Mucosa of descending colon (tissue), 3 donors: ENCODE measurements at regions not wholly inside any gene's neighbourhood (a gene's known extent, or its start where the extent isn't known, plus 50 kb on each side); places are given as distances from the start of the nearest gene placed in this dataset.

ENCODE experiments used
- ATAC-seq: fragments of 200-7000 bp; cut with Tn5 transposase; one replicate; pipeline ENCODE4 v1.9.1; 2020; ENCODE audit warnings: mild to moderate bottlenecking, moderate library complexity
- DNase-seq, 3 donors: peaks; one replicate each; pipeline ENCODE4 v3.0.0-alpha.2; 2020
- H3K36me3 ChIP-seq: fragments of 200-600 bp; one replicate; pipeline ENCODE4 v1.8.0; 2021; ENCODE audit warnings: low read depth, mild to moderate bottlenecking
- H3K4me1 ChIP-seq: fragments of 200-600 bp; one replicate; pipeline ENCODE4 v1.8.0; 2021; ENCODE audit warnings: low read depth, mild to moderate bottlenecking
- H3K4me3 ChIP-seq: fragments of 200-600 bp; one replicate; pipeline ENCODE4 v1.8.0; 2021; ENCODE audit warnings: mild to moderate bottlenecking
- H3K9me3 ChIP-seq: fragments of 200-600 bp; one replicate; pipeline ENCODE4 v1.8.0; 2021; ENCODE audit warnings: mild to moderate bottlenecking
- CTCF ChIP-seq: fragments of 200-600 bp; IDR thresholded peaks from one replicate; pipeline ENCODE4 v1.8.0; 2022; ENCODE audit warnings: antibody characterized with exemption, mild to moderate bottlenecking
- intact Hi-C, 2 donors: fragments of 100-400 bp; cut with DNase I in 1 of 2; cut with micrococcal nuclease in 1 of 2; formaldehyde crosslinking; loops; one replicate each; pipeline versions ENCODE4 v1.11.0 to v1.11.1; 2022; cut with DNase I, micrococcal nuclease
- donor health status: DM: no; HTN: no; CAD: no; lungs with moderate emphysema.
- donor health status: DM: no; HTN: no; CAD: no.
- donor health status: DM: no; HTN: yes; CAD: no.

DNA sequence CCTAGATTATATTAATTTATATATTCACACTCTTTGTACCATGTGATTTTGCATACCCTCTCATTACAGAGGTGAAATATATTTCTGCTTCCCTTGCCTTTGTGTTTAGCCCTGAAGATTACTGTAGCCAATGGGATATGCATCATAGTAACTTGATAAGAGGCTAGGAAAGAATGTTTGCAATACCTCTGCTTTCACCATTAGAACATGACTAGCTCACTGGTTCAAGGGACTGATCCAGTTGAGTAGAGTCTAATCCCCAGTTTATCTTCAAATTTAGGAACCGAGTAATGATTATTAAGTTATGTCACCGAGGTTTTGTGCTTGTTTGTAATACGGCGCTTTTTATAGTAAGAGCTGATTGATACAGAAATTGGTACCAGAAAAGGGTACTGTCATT, 552.6 kb upstream of the GJE1 start:
- DNase-seq (no peak), ATAC-seq (no peak)
- no peaks in the 10 kb centered on the region for H3K4me1 ChIP-seq
- intact Hi-C loops = no loop called here
- TF ChIP-seq CTCF = no peak
- no peaks in the 10 kb centered on the region for H3K9me3 ChIP-seq
- H3K36me3 ChIP-seq = no peaks in the 10 kb centered on the region
- no peak overlapping the region for H3K4me3 ChIP-seq

DNA sequence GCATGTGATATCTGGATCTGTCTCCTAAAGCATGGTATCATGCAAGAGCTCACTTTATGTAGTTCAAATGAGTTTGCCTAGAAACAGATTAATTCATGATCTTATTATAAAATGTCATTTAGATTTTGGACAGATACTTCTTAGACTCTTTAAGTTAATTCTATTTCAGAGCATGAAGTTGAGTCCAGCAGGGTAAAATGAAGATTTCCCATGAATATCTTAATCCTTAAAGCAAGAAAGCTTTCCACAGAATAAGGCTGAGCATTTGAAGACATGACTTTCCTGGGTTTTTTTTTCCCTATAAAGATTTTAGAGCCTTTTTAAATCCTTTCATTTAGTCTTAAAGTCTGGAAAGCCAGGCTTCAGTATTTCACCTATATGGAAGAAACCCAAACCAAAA, 556.0 kb upstream of the GJE1 start:
- intact Hi-C loops = no loop called here
- Histone ChIP-seq H3K9me3 (no peaks in the 10 kb centered on the region), H3K4me1 (no peaks in the 10 kb centered on the region), H3K36me3 (no peaks in the 10 kb centered on the region), H3K4me3 (no peak overlapping the region)
- DNase-seq (no peak), ATAC-seq (no peak)
- no peak for TF ChIP-seq CTCF

DNA sequence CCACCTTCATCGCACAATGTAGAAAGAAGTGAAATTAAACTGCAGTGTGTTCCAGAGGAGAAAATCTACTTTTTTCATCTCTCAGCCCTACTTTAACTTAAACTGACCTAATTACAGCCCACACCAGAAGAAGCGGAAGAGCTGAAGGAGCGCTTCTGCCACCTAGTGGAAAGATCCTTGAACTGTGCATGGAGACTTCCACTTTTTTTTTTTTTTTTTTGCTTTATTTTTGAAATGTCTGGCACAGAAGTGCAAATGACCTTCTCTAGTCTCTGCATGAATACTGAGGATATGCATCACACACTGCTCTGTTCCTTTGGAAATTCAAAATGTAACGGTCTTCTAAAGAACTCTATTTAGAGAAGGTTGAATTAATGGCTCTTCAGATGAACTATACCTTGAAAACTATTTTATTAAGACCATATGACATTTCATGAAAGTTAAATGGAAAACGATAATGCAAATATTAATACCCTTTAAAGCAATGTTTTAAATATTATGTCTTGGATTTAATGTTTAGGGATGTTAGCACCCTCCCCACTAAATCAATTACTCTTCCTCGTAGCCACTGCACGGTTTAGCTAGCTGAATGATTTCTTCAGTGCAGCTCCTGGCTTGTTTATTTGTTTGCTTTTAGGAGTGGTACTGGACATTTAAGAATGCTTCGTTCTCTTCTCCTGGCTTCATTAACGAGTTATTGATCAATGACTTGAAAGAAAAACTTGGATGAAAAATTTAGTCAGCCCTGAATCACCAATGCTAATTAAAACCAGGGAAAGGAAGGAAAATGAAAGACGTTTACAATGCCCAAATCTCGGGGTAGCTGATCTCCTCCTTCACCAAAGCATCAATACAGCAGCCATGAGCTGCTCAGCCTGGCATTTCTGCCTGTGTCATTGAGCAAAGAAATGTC, 569.6 kb upstream of the GJE1 start:
- DNase-seq = peak in 2 of 3 donors; percentile 20 to 71
- H3K4me1 ChIP-seq = no peaks in the 10 kb centered on the region
- no peaks in the 10 kb centered on the region for H3K36me3 ChIP-seq
- peak; percentile 82 for ATAC-seq
- H3K9me3 ChIP-seq = no peaks in the 10 kb centered on the region
- no peak overlapping the region for H3K4me3 ChIP-seq
- peak; percentile 62 for TF ChIP-seq CTCF
- intact Hi-C loops = no loop called here

GRCh38 chr6:141562186-141562811, 570.4 kb upstream of the GJE1 start:
- no peak for TF ChIP-seq CTCF
- H3K4me3 ChIP-seq = no peak overlapping the region
- H3K36me3 ChIP-seq = no peaks in the 10 kb centered on the region
- ATAC-seq = peak; percentile 31
- H3K9me3 ChIP-seq = no peaks in the 10 kb centered on the region
- peak in 1 of 3 donors; percentile 16 for DNase-seq
- intact Hi-C loops = no loop called here
- no peaks in the 10 kb centered on the region for H3K4me1 ChIP-seq

DNA sequence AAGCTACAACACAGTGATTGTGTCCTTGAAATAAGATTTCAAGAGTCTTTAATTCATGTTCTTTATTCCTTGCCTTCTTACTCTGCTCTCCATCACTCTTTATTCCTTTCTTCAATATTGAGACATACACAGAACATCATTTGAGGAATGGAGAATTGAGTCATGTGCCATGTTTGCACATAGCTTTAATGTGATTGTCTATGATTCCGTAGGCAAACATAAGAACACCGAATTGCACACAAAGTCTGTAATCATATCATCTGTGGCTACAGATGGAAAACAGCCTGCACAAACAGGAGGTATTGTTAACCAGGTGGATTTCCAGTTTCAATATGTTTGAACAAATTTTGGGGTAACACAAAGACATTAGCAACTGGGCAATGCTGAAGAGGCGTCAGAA, 571.6 kb upstream of the GJE1 start:
- Histone ChIP-seq H3K9me3 (no peaks in the 10 kb centered on the region), H3K4me1 (no peaks in the 10 kb centered on the region), H3K36me3 (no peaks in the 10 kb centered on the region), H3K4me3 (no peak overlapping the region)
- intact Hi-C loops = no loop called here
- DNase-seq (no peak), ATAC-seq (no peak)
- no peak for TF ChIP-seq CTCF
